CD4-positive, alpha-beta T cell treated with Interleukin-2 at 100 ng/mL for 4 hours (primary cell): ENCODE measurements at regions not wholly inside any gene's neighbourhood (a gene's known extent, or its start where the extent isn't known, plus 50 kb on each side); places are given as distances from the start of the nearest gene placed in this dataset.

ENCODE experiments used
- DNase-seq: peaks from one replicate; pipeline ENCODE4 v3.0.0-alpha.2; 2020; ENCODE audit warnings: low spot score

DNA sequence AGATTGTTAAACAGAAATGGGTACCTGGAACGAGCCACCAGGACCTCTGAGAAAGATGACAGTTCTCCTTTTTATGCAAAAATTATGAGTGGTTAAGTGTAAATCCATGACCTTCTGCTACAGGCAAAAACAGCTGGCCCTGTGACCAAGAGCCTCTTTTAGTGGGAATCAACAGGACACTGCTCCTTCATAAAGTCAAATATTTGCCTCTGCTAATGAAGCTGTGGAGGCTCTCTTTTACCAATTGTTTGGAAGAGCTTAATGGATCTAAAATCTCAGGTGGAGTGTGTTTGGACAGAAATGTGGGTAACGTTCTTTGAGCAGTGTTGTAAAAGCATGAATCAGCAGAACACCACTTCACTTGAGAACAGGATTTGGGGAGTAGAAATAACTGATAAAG lies 117.5 kb upstream of the PCSK2 start:
- DNase-seq, result no peak

DNA sequence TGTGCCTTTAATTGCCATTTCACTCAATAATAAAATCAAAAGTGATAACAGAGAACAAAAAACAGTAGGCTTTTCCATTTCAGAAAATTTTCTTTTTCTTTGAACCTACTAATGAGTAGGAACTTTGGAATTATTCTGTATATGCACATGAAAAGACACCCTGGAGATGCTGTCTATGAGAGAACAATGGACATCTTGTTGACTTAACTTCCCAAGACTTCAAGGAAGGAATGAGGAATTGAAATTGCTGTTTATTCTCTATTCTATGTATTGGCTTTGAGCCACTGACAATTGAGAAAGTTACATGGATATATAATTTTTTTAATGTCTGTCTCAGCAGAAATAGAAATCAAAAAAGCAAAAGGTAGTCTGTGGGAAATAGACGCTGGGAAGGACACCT lies 98.6 kb upstream of the PCSK2 start:
- no peak for DNase-seq

DNA sequence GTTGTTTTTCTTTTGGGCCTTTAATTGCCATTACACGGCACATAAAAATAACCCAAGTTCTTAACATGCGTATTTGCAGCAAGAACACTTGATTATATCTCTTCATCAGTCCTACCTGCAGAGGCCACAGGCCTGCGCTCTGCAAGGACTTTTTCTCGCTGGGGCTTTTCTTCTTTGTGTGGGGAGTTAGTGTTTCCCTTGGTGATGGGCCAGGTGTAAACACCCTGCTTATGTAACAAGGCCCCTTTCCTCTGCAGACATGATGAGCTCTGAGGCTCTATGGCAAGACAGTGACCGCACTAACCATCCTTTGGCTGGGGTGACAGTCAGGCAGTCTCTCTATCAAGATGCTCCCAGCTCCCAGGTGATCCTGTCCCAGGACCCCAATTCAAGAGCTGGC lies 97.8 kb upstream of the PCSK2 start:
- DNase-seq, result no peak

DNA sequence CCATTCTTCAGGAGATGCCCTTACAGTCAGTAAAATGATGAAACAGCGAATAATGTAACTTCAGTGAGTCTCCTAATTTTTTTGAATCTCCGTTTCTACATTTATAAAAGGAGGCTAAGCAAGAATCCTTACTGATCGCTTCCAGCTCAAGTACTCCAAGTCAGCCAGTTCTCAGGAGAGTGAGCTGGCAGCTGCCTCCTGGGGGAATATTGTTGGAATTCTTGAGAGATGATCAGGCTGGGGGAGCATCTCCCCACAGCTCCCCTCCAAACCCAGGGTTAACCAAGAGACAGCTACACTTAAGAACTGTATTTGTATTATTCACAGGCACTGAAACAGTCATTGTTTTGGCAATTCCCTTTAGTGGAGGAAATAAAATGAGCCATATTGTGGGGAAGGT lies 89.1 kb upstream of the PCSK2 start:
- DNase-seq, result no peak

DNA sequence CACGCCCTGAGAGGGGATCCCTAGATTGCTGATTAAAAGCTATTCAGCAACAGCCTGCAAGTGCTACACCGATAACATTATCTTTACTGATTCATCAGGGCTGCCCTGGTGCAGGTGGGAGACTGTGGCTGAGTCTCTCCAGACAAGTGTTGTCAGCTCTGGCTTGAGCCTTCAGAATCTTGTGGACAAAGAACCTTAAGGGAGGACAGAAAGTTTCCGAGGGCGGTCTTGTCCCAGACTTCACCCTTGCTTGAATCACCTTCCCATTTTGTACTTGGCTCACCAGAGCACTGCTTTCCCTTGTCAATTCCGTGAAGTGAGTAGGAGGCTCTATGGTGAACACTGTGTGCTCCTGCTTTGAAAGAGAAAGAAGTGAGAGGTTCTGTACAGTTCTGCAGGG lies 88.6 kb upstream of the PCSK2 start:
- DNase-seq, result no peak

DNA sequence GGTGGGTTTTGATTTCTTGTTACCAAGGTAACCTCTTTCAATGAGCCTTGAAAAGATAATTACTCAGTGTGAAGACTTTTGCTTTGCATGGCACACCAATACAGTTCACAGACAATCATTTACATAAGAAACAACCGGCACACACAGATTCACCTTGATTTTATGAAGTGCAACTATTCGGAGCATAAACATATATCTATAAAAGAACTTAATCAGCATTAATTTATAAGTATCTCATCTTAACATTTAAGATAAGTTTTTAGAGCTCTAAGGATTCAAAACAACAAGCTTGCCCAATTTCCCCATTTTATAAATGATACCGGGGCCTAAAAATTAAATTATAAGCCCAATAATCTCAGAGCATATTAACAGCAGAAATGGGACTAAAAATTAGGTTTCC lies 85.9 kb upstream of the PCSK2 start:
- no peak for DNase-seq

DNA sequence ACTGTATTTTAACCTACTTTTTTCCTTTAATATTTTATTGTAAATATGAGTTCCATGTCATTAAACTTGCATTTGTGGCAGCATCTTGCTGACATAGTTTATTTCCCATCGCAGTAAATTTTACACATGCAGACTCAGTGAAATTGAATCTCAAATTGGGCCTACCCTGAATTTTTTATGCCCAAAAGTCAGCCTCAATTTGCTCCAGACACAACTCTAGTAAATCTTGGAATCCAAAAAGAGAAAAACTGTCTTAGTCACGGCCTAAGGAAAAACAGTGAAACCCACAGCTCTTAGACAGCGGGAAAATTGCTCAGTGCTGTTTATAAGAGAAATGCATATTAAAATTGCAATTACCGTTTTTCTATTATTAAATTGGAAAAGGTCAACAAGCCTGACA lies 85.3 kb upstream of the PCSK2 start:
- no peak for DNase-seq

DNA sequence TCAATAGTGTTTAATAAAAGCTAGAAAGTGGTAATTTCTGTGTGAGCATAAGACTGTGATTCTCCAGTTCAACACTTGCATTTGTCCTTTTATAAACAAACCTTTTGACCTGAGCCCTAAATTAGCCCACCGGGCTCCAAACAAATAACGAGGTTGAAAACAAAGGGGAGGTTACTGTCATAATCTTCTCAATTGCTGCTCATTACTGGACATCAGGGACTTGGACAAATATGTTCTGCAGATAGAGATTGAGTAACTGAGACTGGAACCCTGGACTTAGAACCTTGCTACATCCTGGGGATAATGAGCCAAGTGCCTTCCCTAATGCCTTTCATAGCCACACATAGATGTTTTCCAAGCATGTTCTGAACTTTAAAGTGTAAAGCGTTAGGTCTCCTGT lies 84.2 kb upstream of the PCSK2 start:
- DNase-seq, result no peak

DNA sequence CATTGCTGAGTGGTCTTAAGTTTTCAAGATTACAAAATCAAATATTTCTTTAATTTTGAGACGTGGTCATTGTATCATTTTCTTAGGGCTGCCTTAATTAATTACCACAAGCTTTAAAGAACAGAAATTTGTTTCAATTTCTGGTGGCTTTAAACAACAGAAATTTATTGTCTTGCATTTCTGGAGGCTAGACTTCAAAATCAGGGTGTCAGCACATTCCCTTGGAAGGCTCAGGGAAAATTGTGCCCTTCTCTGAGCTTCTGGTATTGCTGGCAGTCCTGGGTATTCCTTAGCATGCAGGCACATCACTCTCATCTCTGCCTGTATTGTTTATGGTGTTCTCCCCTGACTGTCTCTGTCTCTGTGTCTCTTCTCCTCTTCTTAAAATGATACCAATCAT lies 76.0 kb upstream of the PCSK2 start:
- DNase-seq, result no peak

DNA sequence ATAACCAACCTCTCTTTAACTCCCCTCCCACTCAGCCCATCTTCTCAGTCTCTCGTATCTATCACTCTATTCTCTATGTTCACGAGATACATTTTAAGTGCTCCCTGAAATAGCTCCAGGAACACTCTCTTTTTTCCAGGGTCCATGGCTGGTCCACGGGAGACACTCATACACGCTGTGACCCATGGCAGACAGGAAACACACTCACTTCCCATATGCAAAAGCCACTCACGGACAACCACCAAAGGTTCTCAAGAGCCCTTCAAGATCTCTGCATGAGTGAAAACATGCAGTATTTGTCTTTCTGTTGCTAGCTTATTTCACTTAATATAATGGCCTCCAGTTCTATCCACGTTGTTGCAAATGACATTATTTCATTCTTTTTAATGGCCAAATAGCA lies 71.4 kb upstream of the PCSK2 start:
- no peak for DNase-seq

DNA sequence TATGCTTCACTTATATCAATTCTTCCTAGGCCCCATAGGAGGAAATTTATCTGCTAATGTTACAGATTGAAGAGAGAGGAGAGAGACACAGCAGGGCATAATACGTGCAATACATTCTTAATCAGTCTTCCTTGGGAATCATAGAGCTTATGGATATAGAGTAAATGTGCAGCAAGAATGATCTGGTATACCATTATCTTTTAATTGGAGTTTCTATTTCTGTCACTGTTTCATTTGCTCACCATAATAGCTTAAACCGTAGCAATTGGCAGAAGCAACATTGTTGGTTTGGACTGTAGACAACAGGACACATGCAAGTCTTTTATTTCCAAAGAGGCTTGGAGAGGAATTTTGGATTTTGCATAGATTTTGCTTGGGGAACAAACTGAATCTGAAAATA lies 68.1 kb upstream of the PCSK2 start:
- no peak for DNase-seq

DNA sequence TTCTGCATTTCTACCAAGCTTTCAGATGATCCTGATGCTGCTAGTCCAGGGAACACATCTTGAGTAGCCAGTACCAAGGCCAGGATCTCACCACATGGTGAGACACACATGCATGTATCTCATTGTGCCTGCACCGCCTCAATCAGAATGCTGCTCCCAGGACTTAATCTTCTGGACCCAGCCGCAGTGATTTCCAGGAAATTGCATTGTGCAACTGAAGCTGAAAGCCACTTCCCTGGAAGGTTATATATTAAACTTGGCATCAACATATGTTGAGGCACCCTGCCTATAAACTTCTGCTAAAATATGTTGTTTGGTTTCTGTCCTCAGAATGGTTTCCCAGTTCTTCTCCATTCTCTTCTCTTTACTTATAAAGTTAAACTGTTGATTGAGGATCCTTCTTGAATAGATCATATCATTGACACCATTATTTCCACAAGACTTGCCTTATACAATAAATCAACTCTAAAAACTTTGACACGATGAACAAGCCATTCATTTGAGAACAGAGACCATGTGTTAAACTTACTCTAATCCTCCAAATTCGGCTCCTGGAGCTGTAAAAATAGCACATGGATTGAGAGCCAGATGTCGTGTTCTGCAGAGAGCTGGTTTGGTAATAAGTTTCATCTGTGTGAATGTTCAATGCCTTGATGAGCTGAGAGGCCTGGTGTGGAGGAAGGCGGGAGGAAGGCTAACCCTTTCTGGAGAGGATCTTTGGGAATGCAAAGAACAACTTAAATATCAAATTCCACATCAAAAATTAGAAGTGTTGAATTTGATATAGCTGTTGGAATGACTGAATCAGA lies 65.0 kb upstream of the PCSK2 start:
- DNase-seq, result no peak

DNA sequence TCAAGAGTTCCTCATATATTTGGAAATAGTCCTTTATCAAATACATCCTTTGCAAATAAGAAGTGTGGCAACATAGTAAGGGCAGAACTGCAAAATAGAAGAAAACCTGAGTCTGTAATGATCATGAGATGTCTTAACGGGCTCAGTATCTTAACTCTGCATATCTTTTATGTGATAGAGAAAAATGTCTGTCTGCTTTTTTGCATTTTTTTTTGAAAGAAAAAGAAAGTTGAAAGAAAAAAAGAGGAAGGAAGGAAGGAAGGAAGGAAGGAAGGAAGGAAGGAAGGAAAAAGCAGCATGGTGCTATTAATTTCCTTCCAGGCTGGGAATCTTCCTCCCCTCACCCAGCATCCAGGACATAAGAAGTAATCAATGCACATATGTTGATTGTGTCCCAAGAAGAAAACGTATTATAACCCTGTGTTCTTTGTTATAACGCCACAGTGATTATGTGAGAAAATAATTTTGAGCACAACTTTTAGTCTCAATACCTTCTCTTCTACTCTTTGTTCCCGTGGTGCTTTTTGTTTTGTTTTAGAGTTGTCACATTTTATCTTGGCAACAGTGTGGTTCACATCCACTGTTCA lies 58.7 kb upstream of the PCSK2 start:
- no peak for DNase-seq

DNA sequence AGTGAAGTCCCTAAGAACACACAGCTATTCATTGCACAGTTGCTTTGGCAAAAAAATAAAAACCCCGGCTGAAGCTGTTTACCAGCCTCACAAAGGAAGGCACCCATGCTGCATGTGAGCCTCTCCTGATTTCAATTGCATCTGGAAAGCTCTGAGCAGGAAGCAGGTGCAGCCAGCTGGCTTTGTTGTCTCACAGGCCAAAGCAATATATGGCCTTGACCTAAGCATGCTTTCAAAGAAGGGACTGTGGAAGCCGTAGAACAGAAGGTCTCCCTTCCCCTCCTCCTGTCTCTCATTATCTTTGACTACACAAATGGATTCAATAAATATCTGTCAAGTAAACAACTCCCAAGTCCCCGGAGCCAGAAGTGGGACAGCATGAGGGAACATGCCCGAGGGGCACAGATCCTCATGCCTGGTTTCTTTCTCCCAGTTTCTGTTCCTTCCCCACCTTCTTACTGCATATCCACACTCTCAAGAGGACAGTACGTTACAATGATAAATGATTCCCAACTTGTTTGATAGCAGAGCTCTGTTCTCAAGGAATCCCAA lies 57.2 kb upstream of the PCSK2 start:
- DNase-seq, result no peak

DNA sequence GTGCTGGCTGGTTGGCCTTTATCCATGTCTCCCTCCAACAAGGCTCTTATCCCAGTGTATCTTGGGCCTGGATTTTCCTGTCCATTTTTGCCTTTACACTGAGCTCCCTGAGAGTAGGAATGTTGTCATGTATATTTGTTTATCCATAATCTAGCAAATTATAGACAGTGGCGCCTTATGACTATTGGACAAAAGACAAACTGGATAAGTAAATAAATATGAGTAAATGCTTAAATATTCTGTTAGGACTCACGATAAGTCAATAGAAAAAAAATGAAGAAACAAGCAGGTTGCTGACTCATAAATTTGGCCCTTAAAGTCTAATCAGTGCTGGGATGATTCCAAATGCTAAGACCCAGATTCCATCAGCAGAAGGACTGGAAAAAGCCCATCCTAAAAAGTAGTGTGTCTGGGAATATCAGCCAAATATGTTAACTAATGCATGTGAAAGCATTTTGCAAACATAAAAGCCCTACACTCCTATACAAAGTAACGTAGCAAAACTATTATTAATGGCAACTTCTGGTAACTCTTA lies 55.0 kb upstream of the PCSK2 start:
- no peak for DNase-seq

DNA sequence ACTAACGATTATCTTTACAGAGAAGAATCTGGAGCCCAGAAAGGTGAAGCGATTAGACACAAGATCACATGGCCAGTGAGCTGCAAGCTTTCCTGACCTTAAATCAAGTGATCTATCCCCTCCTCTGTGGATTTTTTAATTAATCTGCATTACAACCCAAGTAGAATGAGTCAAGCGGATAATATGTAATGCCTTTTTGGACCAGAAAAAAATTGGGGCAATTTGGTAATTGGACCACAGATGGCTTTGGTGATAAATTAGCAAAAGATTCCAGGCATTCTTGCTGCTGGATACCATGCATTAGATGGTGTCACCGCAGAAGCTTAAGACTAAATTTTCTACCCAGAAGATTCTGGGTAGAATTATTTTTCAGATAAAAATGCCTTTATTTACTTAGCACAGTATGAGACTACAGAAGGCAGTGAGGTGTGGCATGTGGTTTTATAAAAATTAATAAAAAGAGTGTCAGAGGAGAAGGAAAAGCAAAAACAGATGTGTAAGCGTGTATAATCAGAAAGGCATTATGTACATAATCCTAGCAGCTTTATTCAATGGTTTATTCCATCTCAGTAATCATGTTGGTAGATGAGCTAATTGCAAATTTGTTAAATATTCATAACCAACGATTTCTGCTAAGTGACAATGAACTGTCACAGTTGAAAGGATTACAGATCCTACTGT lies 53.9 kb upstream of the PCSK2 start:
- DNase-seq, result no peak
